Keratinocyte (primary cell): ENCODE measurements at regions not wholly inside any gene's neighbourhood (a gene's known extent, or its start where the extent isn't known, plus 50 kb on each side); places are given as distances from the start of the nearest gene placed in this dataset.

Source experiments
- DNase-seq: peaks from one replicate; pipeline ENCODE4 v3.0.0-alpha.2; 2011; ENCODE audit warnings: low read depth, missing footprints, low spot score
- FAIRE-seq: peaks from 2 replicates; lab custom pipeline; 2011; peaks lifted over from hg19 to GRCh38; lab: Jason Lieb, UNC
- H2AFZ ChIP-seq: 2 replicates; pipeline ENCODE4 v1.6.0; 2012; ENCODE audit warnings: low read length, control low read depth, inconsistent platforms; ENCODE audit not compliant: control insufficient read depth
- H3K27ac ChIP-seq: 2 replicates; pipeline ENCODE4 v1.5.1; 2011; ENCODE audit warnings: low read length; ENCODE audit not compliant: control insufficient read depth, insufficient read depth
- H3K27me3 ChIP-seq: 3 replicates; pipeline ENCODE4 v1.6.0; 2011; ENCODE audit warnings: low read length; ENCODE audit not compliant: control insufficient read depth, insufficient read depth; ENCODE audit errors: extremely low read depth
- H3K36me3 ChIP-seq, 2 experiments: 2 replicates in 1 of 2; 3 replicates in 1 of 2; pipeline ENCODE4 v1.5.1; 2011; ENCODE audit warnings: low read length in 2 of 2, mild to moderate bottlenecking in 1 of 2; ENCODE audit not compliant: control insufficient read depth in 2 of 2, insufficient read depth in 2 of 2; ENCODE audit errors: extremely low read depth in 1 of 2
- H3K4me1 ChIP-seq: 3 replicates; pipeline ENCODE4 v1.5.1; 2011; ENCODE audit warnings: low read length; ENCODE audit not compliant: control insufficient read depth, insufficient read depth; ENCODE audit errors: extremely low read depth
- H3K4me2 ChIP-seq: 3 replicates; pipeline ENCODE4 v1.6.0; 2011; ENCODE audit warnings: low read depth, low read length; ENCODE audit not compliant: control insufficient read depth, insufficient read depth; ENCODE audit errors: extremely low read depth
- H3K4me3 ChIP-seq, 3 experiments: fragments of 200-600 bp in 1 of 3; sonication (generic) in 1 of 3; 2 replicates in 2 of 3; 3 replicates in 1 of 3; pipeline ENCODE4 v1.5.1; 2011 to 2016; ENCODE audit warnings: low read length in 3 of 3, mild to moderate bottlenecking in 3 of 3, control low read depth in 2 of 3, inconsistent platforms in 1 of 3, low read depth in 1 of 3, mixed read lengths in 1 of 3, mixed run types in 1 of 3, moderate library complexity in 1 of 3; ENCODE audit not compliant: control insufficient read depth in 2 of 3, insufficient read depth in 2 of 3; ENCODE audit errors: extremely low read depth in 1 of 3
- H3K79me2 ChIP-seq: 2 replicates; pipeline ENCODE4 v1.6.0; 2012; ENCODE audit warnings: low read length; ENCODE audit not compliant: control insufficient read depth, insufficient read depth
- H3K9ac ChIP-seq: 3 replicates; pipeline ENCODE4 v1.6.0; 2011; ENCODE audit warnings: low read length; ENCODE audit not compliant: control insufficient read depth, insufficient read depth; ENCODE audit errors: extremely low read depth
- H3K9me1 ChIP-seq: 3 replicates; pipeline ENCODE4 v1.6.0; 2011; ENCODE audit warnings: low read length; ENCODE audit not compliant: control insufficient read depth, insufficient read depth; ENCODE audit errors: extremely low read depth
- H3K9me3 ChIP-seq: 2 replicates; pipeline ENCODE4 v1.5.1; 2012; ENCODE audit warnings: low read depth, low read length; ENCODE audit not compliant: control insufficient read depth
- H4K20me1 ChIP-seq: 3 replicates; pipeline ENCODE4 v1.6.0; 2011; ENCODE audit warnings: low read length; ENCODE audit not compliant: control insufficient read depth, insufficient read depth; ENCODE audit errors: extremely low read depth
- EZH2 ChIP-seq: IDR thresholded peaks from one replicate; pipeline ENCODE4 v1.6.1; 2012; ENCODE audit warnings: inconsistent platforms, mild to moderate bottlenecking, low read length, moderate library complexity
- dilution Hi-C: fragments of 300-500 bp; cut with MboI; formaldehyde crosslinking; loops from one replicate; pipeline ENCODE4 v1.7.0; 2020; ENCODE audit warnings: low sequenced_read_pairs; ENCODE audit not compliant: extremely low pct_ligation_motif_present
- TF ChIP-seq, protein P1 (sequence below), 3 experiments: IDR thresholded peaks in 1 of 3; conservative IDR thresholded peaks in 1 of 3; optimal IDR thresholded peaks in 1 of 3; 2 replicates in 2 of 3; 3 replicates in 1 of 3; pipeline versions ENCODE3 to v1.5.1; 2011; ENCODE audit warnings: low read length in 3 of 3, mild to moderate bottlenecking in 3 of 3, moderate library complexity in 2 of 3, control low read depth in 1 of 3, inconsistent platforms in 1 of 3; ENCODE audit not compliant: insufficient read depth in 2 of 3; ENCODE audit errors: extremely low read depth in 1 of 3

DNA sequence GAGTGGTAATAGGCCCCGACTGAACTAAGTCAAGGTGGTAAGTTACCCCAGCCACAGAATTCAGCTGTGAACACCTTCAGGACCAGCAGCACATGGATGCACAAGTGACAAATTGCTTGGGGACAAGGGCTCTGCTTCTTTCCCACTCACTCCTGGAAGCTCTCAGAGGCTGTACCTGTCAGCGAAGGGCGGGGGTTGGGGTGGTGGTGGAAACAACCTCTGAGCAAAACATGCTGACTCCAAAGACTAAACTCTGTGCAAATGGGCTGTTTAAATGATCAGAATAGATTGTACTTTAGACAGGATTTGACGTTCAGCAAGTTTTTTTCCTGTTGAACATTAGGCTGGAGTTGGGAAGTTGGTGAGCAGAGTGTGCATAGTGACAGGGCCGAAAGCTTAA lies 544.5 kb upstream of the ZNF608 start:
- Histone ChIP-seq H3K27me3 (no peaks in the 10 kb centered on the region), H2AFZ (no peak overlapping the region), H3K9me1 (no peaks in the 10 kb centered on the region), H3K4me1 (peaks cover 5% of the 10 kb centered on the region), H3K9ac (no peak overlapping the region), H3K79me2 (no peaks in the 10 kb centered on the region), H3K36me3 (no peaks in the 10 kb centered on the region), H3K27ac (no peak overlapping the region), H3K9me3 (no peaks in the 10 kb centered on the region), H4K20me1 (no peaks in the 10 kb centered on the region), H3K4me2 (no peak overlapping the region), H3K4me3 (no peak overlapping the region)
- TF ChIP-seq, protein P1, sequence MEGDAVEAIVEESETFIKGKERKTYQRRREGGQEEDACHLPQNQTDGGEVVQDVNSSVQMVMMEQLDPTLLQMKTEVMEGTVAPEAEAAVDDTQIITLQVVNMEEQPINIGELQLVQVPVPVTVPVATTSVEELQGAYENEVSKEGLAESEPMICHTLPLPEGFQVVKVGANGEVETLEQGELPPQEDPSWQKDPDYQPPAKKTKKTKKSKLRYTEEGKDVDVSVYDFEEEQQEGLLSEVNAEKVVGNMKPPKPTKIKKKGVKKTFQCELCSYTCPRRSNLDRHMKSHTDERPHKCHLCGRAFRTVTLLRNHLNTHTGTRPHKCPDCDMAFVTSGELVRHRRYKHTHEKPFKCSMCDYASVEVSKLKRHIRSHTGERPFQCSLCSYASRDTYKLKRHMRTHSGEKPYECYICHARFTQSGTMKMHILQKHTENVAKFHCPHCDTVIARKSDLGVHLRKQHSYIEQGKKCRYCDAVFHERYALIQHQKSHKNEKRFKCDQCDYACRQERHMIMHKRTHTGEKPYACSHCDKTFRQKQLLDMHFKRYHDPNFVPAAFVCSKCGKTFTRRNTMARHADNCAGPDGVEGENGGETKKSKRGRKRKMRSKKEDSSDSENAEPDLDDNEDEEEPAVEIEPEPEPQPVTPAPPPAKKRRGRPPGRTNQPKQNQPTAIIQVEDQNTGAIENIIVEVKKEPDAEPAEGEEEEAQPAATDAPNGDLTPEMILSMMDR (optimal IDR thresholded peaks at IDR 0.05 in 1 of 3, IDR thresholded peaks at IDR 0.05 in 1 of 3, conservative IDR thresholded peaks at IDR 0.05 in 1 of 3; ENCODE audit: extremely low read depth in 1 of 3, insufficient read depth in 2 of 3, low read length in 3 of 3): no peak
- no peak for TF ChIP-seq EZH2
- DNase-seq: no peak
- dilution Hi-C loops: no loop called here
- no peak for FAIRE-seq

DNA sequence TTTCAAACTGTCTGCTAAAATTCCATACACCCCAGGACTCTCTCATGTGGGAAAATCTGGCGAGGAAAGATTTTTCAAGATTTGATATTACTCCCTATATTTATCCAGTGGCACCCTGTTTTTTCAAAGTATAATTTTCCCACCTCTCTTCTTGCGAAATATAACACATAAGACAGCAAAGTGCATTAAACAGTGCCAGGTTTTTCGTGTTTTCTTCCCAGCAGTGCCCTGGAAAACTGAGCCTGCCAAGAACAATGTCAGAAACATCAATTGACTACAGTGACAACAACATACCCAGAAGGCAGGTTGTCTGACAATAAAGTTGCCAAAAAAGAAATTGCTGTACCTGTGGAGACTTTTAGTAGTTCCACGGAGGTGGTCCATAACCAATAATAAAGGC lies 545.0 kb upstream of the ZNF608 start:
- Histone ChIP-seq H3K4me3 (no peak overlapping the region), H3K79me2 (no peaks in the 10 kb centered on the region), H3K9me3 (no peaks in the 10 kb centered on the region), H2AFZ (no peak overlapping the region), H3K9ac (no peak overlapping the region), H3K27ac (no peak overlapping the region), H3K27me3 (no peaks in the 10 kb centered on the region), H4K20me1 (no peaks in the 10 kb centered on the region), H3K9me1 (no peaks in the 10 kb centered on the region), H3K4me2 (no peak overlapping the region), H3K36me3 (no peaks in the 10 kb centered on the region), H3K4me1 (peaks cover 6% of the 10 kb centered on the region)
- DNase-seq (no peak), FAIRE-seq (no peak)
- TF ChIP-seq, protein P1 (optimal IDR thresholded peaks at IDR 0.05 in 1 of 3, IDR thresholded peaks at IDR 0.05 in 1 of 3, conservative IDR thresholded peaks at IDR 0.05 in 1 of 3; ENCODE audit: extremely low read depth in 1 of 3, insufficient read depth in 2 of 3, low read length in 3 of 3): no peak
- TF ChIP-seq EZH2: no peak
- dilution Hi-C loops: no loop called here
